ENCODE measurements at regions not wholly inside any gene's neighbourhood (a gene's known extent, or its start where the extent isn't known, plus 50 kb on each side); places are given as distances from the start of the nearest gene placed in this dataset.
"Not testable (repeated sequence)": the region's sequence is repeated elsewhere in the genome, so short reads cannot be mapped to it uniquely, and the experiment has no call there.

GRCh38 chr6:160882791-160883279 is 108.7 kb upstream of the MAP3K4 start:
- TF ChIP-seq CTCF (IDR thresholded peaks at IDR 0.05; ENCODE audit: low read depth, low read length), result no peak
- TF ChIP-seq MAX (IDR thresholded peaks at IDR 0.05; ENCODE audit: low read depth, low read length), result no peak
- TF ChIP-seq MYC (IDR thresholded peaks at IDR 0.05; ENCODE audit: low read depth, low read length), result no peak
- no peak for TF ChIP-seq POLR2A (IDR thresholded peaks at IDR 0.05; ENCODE audit: extremely low read depth, insufficient read length)
- no peak for DNase-seq (ENCODE audit: low read depth)
- no peak overlapping the region for H3K4me3 ChIP-seq (ENCODE audit: low read depth, low read length)

GRCh38 chr6:160883560-160883959 is 108.0 kb upstream of the MAP3K4 start:
- no peak for DNase-seq (ENCODE audit: low read depth)

GRCh38 chr6:160883999-160884398 is 107.6 kb upstream of the MAP3K4 start:
- DNase-seq (ENCODE audit: low read depth), result no peak
- no peak overlapping the region for H3K4me3 ChIP-seq (ENCODE audit: low read depth, low read length)
- TF ChIP-seq MAX (IDR thresholded peaks at IDR 0.05; ENCODE audit: low read depth, low read length), result no peak
- TF ChIP-seq MYC (IDR thresholded peaks at IDR 0.05; ENCODE audit: low read depth, low read length), result no peak
- TF ChIP-seq CTCF (IDR thresholded peaks at IDR 0.05; ENCODE audit: low read depth, low read length), result no peak
- no peak for TF ChIP-seq POLR2A (IDR thresholded peaks at IDR 0.05; ENCODE audit: extremely low read depth, insufficient read length)

More at GRCh38 chr6:160883560-160883959, 108.0 kb upstream of the MAP3K4 start:
- no peak overlapping the region for H3K4me3 ChIP-seq (ENCODE audit: low read depth, low read length)
- TF ChIP-seq CTCF (IDR thresholded peaks at IDR 0.05; ENCODE audit: low read depth, low read length) (no peak), MYC (IDR thresholded peaks at IDR 0.05; ENCODE audit: low read depth, low read length) (no peak), POLR2A (IDR thresholded peaks at IDR 0.05; ENCODE audit: extremely low read depth, insufficient read length) (no peak), MAX (IDR thresholded peaks at IDR 0.05; ENCODE audit: low read depth, low read length) (no peak)

- H3K4me3 ChIP-seq (ENCODE audit: low read depth, low read length); DNase-seq (ENCODE audit: low read depth): not testable (repeated sequence)
Observed at GRCh38 chr6:160889148-160889547, 102.4 kb upstream of the MAP3K4 start.

GRCh38 chr6:160891690-160892089 is 99.9 kb upstream of the MAP3K4 start:
- H3K4me3 ChIP-seq (ENCODE audit: low read depth, low read length), result no peak overlapping the region
- no peak for DNase-seq (ENCODE audit: low read depth)
- no peak for TF ChIP-seq POLR2A (IDR thresholded peaks at IDR 0.05; ENCODE audit: extremely low read depth, insufficient read length)
- TF ChIP-seq MAX (IDR thresholded peaks at IDR 0.05; ENCODE audit: low read depth, low read length), result no peak
- no peak for TF ChIP-seq MYC (IDR thresholded peaks at IDR 0.05; ENCODE audit: low read depth, low read length)
- TF ChIP-seq CTCF (IDR thresholded peaks at IDR 0.05; ENCODE audit: low read depth, low read length), result no peak

GRCh38 chr6:160895562-160895961 is 96.0 kb upstream of the MAP3K4 start:
- no peak for TF ChIP-seq MYC (IDR thresholded peaks at IDR 0.05; ENCODE audit: low read depth, low read length)
- TF ChIP-seq POLR2A (IDR thresholded peaks at IDR 0.05; ENCODE audit: extremely low read depth, insufficient read length), result no peak
- no peak for TF ChIP-seq CTCF (IDR thresholded peaks at IDR 0.05; ENCODE audit: low read depth, low read length)
- no peak for TF ChIP-seq MAX (IDR thresholded peaks at IDR 0.05; ENCODE audit: low read depth, low read length)
- H3K4me3 ChIP-seq (ENCODE audit: low read depth, low read length), result no peak overlapping the region
- no peak for DNase-seq (ENCODE audit: low read depth)
